ENCODE measurements at regions not wholly inside any gene's neighbourhood (a gene's known extent, or its start where the extent isn't known, plus 50 kb on each side); places are given as distances from the start of the nearest gene placed in this dataset.

- in situ Hi-C loops (cut with MboI; ENCODE audit: low sequenced_read_pairs, unreplicated experiment) = no loop called here
- TF ChIP-seq CTCF (IDR thresholded peaks at IDR 0.05; ENCODE audit: borderline replicate concordance, control extremely low read depth, extremely low read depth, insufficient read depth, missing control alignments) = no peak
These were observed 77.3 kb downstream of the VCPKMT start for GRCh38 chr14:50039120-50039517.

GRCh38 chr14:50039734-50040400 lies 76.5 kb downstream of the VCPKMT start:
- in situ Hi-C loops (cut with MboI; ENCODE audit: low sequenced_read_pairs, unreplicated experiment) = no loop called here
- DNase-seq (ENCODE audit: low spot score) = no peak
- TF ChIP-seq CTCF (IDR thresholded peaks at IDR 0.05; ENCODE audit: borderline replicate concordance, control extremely low read depth, extremely low read depth, insufficient read depth, missing control alignments) = no peak

More at GRCh38 chr14:50039120-50039517, 77.3 kb downstream of the VCPKMT start:
- DNase-seq (ENCODE audit: low spot score) = no peak

- TF ChIP-seq CTCF (IDR thresholded peaks at IDR 0.05; ENCODE audit: borderline replicate concordance, control extremely low read depth, extremely low read depth, insufficient read depth, missing control alignments) = no peak
- DNase-seq (ENCODE audit: low spot score) = peak; percentile 53
- in situ Hi-C loops (cut with MboI; ENCODE audit: low sequenced_read_pairs, unreplicated experiment) = no loop called here
These were observed 76.0 kb downstream of the VCPKMT start for GRCh38 chr14:50040401-50040775.

- in situ Hi-C loops (cut with MboI; ENCODE audit: low sequenced_read_pairs, unreplicated experiment) = no loop called here
These were observed 75.4 kb downstream of the VCPKMT start for GRCh38 chr14:50040895-50041465.

GRCh38 chr14:50041980-50042379 lies 74.4 kb downstream of the VCPKMT start:
- in situ Hi-C loops (cut with MboI; ENCODE audit: low sequenced_read_pairs, unreplicated experiment) = no loop called here
- no peak for TF ChIP-seq CTCF (IDR thresholded peaks at IDR 0.05; ENCODE audit: borderline replicate concordance, control extremely low read depth, extremely low read depth, insufficient read depth, missing control alignments)
- DNase-seq (ENCODE audit: low spot score) = no peak

More at GRCh38 chr14:50040895-50041465, 75.4 kb downstream of the VCPKMT start:
- TF ChIP-seq CTCF (IDR thresholded peaks at IDR 0.05; ENCODE audit: borderline replicate concordance, control extremely low read depth, extremely low read depth, insufficient read depth, missing control alignments) = no peak
- no peak for DNase-seq (ENCODE audit: low spot score)

GRCh38 chr14:50044042-50044651 lies 72.2 kb downstream of the VCPKMT start:
- in situ Hi-C loops (cut with MboI; ENCODE audit: low sequenced_read_pairs, unreplicated experiment) = no loop called here
- no peak for TF ChIP-seq CTCF (IDR thresholded peaks at IDR 0.05; ENCODE audit: borderline replicate concordance, control extremely low read depth, extremely low read depth, insufficient read depth, missing control alignments)
- no peak for DNase-seq (ENCODE audit: low spot score)
